Uterus (tissue), 2 donors: ENCODE measurements at regions not wholly inside any gene's neighbourhood (a gene's known extent, or its start where the extent isn't known, plus 50 kb on each side); places are given as distances from the start of the nearest gene placed in this dataset.

Experiments used
- CTCF ChIP-seq, 4 experiments: fragments of 200-600 bp in 2 of 4; fragments of 450-650 bp in 2 of 4; sonication (generic) in 2 of 4; IDR thresholded peaks; one replicate each; pipeline ENCODE4 v1.5.1; 2016 to 2019; ENCODE audit warnings: antibody characterized with exemption in 4 of 4, mild to moderate bottlenecking in 2 of 4, moderate library complexity in 1 of 4
- POLR2A ChIP-seq, 2 donors: fragments of 450-650 bp; IDR thresholded peaks; one replicate each; pipeline ENCODE4 v1.6.1; 2016; ENCODE audit warnings: antibody characterized with exemption in 2 of 2, mild to moderate bottlenecking in 1 of 2, moderate library complexity in 1 of 2

GRCh38 chr4:183789657-183790056, 115.5 kb upstream of the STOX2 start:
- TF ChIP-seq POLR2A (IDR thresholded peaks at IDR 0.05) (no peak), CTCF (IDR thresholded peaks at IDR 0.05) (no peak)
